T-helper 22 cell (primary cell): ENCODE measurements at regions not wholly inside any gene's neighbourhood (a gene's known extent, or its start where the extent isn't known, plus 50 kb on each side); places are given as distances from the start of the nearest gene placed in this dataset.
"Not testable (repeated sequence)": the region's sequence is repeated elsewhere in the genome, so short reads cannot be mapped to it uniquely, and the experiment has no call there.

Source experiments
- DNase-seq: peaks from one replicate; pipeline ENCODE4 v3.0.0-alpha.2; 2020; ENCODE audit warnings: low read depth

DNA sequence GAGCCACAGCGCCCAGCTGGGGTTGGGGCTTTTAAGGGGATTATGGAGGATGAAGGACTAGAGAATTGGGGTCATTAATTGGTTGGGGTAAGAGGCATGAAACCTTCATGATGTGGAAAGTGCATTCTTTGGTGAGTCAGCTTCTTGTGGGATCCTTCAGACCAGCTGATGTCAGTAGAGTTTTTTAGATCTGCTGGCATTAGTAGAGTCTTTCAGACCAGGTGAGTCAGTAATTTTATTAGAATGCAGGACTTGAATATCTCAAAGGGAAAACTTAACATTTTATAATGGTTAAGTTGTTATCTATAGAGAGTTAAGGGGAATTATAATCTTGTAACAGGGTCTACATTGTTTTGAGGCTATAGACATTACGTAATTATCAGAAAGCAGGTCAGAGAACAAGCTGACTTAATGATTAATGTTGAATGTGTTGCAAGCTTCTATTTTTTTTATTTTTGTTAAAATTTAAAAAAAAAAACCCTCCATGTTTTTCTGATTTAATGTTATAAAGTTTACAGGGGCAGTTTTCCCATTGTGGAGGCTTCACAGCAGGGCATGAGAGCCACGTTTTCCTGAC, 160.9 kb upstream of the FMN2 start:
- DNase-seq: no peak

DNA sequence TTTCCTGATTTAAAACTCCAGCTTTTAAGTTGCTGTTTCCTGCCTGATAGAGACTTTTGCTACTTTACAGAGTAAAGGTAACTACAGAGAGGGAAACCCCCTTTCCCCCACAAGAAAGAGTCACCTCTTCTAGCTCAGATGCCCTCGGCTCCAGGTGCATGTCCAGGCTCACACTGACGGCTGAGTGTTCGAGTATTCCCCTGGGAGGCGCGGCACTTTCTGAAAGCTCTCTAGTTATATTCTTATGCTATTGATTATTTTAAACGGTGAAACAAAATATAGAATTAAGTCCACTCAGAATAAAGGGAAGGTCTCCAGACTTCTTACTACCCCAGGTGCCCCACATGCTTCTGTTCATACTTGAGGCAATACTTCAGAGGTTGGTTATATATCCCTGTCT, 160.3 kb upstream of the FMN2 start:
- no peak for DNase-seq

DNA sequence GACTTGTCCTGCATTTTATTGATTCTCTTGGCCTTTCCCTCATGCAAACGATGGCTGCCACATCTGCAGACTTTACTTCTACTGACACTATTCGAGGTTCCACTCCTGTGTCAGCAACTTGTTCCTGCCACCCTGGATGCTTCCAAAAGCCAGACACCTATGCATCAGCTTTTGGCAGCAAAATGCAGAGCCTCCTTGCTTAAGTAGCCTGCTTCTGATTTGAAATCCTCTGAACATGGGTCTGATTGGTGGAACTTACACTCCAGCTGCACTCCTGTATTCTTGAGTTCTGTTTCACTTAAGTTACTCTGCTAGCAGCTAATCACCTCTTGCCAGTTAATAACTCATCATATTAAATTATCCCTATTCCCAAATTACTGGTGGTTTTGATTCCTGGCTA, 152.1 kb upstream of the FMN2 start:
- no peak for DNase-seq

DNA sequence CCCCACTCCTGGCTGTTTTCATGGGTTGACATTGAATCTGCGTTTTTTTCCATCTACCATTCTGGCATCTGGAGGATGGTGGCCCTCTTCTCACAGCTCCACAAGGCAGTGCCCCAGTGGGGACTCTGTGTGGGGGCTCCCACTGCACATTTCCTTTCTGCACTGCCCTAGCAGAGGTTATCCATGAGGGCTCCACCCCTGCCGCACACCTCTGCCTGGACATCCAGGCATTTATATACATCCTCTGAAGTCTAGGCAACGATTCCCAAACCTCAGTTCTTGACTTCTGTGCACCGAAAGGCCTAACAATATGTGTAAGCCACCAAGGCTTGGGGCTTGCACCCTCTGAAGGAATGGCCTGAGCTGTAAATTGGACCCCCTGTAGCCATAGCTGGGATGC, 147.9 kb upstream of the FMN2 start:
- no peak for DNase-seq

DNA sequence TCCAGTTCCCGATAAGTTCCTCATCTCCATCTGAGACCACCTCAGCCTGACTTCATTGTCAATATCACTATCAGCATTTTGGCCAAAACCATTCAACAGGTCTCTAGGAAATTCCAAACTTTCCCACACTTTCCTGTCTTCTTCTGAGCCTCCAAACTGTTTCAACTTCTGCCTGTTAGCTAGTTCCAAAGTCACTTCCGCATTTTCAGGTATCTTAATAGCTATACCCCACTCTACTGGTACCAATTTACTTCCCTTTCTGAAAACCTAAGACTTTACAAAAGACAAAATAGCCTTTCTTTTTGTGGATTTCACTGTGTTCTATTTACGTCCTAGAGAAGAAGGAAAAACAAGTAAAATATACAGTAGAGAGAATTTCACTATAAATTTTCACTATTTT, 147.0 kb upstream of the FMN2 start:
- DNase-seq: no peak

DNA sequence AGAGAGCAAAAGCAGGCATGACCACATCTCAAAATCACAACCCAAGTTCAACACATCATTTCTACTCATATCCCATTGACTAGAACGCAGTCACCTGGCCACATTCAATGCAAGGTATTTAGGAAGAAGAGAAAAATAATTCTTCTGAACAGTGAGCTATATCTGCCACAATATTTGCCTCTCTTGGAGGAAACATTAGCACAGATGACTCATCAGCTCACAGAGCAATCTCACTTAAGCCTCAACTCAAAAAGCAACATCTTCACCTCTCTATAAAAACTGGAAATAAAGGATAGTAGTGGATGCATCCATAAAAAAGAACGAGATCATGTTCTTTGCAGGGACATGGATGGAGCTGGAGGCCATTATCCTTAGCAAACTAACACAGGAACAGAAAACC, 143.9 kb upstream of the FMN2 start:
- DNase-seq: no peak

DNA sequence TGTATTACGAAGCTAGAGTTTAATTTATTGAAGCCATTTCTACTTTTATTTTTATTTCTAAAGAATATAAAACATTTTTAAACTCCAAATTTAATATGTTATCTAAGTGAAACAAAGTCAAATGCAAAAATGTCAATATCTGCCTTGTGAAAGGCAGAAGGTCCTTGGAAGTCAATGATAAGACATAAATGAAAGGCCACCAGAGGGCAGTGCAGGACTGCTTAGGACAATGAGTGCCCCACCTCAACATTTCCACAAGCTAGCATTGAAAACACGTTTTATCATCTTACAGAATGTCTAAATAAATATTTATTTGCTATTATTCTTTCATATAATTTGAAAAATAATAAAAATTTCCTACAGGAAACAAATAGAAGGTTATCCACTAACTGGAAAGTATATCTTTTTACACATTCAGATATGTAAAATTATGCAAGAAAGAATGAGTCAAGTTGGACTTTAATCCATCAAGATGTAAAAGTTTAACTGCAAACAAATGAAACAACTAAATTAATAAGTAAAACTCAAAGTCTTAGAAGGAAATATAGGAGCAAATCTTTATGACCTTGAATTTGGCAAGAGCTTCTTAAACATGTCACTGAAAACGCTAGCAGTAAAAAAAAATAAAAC, 140.1 kb upstream of the FMN2 start:
- no peak for DNase-seq

DNA sequence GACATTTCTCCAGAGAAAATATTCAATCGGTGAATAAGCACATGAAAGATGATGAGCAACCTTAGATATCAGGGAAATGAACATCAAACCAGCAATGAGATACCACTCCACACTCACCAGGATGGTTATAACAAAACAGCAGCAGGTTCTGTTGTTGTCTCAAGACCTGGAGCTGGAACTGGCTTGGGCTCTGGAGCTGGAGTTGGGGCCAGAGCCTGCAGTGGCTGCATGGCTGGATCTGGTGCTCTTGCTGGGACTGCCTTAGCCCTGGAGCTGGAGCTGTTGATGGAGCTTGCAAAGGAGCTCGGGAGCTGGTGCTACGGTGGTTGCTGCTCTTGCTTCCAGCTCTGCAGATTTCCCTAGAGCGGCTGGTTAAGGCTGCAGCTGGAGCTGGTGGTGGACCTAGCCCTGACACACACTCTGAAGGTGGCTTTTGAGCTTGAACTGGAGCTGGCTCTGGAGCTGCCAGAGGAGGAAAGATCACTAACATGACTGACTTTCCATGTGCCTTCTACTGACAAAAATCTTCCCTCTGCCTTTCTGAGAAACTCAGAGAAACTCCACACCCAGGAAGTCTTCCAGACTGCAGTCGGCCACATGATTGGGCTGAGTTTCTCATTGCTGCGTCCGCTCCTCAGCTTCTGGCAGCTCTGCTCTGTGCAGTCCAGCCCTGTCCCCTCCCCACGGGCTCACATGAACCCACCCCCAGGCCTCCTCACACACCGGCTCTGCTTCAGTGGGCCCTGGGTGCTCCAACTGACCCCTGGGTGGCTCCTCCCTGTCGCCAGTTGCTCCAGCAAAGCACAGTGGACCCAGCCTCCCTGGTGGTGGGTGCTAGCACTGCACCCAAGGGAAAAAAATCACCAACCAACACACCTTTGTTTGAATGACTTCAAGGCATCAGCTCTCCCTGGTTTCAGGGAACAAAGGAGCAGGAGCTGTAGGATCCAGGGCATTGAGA, 139.1 kb upstream of the FMN2 start:
- no peak for DNase-seq

DNA sequence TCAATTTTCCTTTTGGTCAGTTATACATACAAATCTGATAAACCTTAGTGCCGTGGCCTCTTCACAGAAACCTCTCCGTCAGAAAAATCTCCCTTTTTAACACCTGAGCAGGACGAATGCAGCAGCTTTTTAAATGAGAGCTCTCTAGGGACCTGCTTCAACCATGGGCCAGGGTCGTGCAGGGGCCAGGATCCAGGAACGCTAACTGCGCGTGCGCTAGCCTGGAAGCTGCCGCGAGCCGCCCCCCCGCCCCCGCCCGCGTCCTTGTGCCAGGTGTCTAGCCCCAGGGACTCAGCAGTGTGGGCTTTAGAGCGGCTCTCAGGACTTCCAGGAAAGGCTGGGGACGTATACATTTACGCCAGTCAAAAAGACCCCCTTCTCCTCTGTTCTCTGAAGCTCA, 136.8 kb upstream of the FMN2 start:
- no peak for DNase-seq

DNA sequence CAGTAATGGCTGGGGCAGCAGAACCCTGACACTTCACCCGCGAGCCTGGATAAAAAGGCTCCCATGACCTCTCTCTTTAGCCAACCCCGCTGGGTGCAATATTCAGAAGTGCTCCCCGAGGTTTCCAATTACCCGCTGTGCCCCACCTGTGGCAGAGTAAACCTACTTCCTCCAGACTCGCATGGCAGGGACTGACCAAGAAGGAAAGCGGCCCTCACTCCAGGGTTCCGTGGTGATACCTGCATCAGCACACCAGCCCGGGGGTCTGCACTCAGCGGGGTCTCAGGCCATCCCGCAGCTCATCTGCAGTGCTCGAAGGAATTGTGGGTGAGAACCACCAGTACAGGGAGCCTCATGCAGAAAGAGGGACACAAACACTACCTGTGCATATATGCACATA, 136.3 kb upstream of the FMN2 start:
- DNase-seq: no peak

DNA sequence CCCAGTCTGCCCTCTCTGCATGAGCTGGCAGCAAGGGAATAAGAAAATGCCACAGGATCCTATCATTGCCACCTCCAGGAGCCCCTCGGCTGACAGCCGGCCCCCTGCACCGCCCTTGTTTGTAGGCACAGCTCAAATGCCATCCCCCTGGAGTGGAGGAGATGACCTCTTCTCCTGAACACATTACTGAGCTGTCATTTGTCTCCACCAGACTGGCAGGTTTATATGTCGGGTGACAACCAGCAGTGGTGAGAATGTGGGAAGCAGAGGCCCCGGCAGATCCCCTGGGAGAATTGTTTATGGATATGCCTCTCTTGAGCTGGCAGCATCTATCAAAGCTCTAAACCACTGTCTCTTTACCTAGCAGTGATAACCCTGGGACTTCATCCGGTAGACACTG, 135.4 kb upstream of the FMN2 start:
- DNase-seq: no peak

DNA sequence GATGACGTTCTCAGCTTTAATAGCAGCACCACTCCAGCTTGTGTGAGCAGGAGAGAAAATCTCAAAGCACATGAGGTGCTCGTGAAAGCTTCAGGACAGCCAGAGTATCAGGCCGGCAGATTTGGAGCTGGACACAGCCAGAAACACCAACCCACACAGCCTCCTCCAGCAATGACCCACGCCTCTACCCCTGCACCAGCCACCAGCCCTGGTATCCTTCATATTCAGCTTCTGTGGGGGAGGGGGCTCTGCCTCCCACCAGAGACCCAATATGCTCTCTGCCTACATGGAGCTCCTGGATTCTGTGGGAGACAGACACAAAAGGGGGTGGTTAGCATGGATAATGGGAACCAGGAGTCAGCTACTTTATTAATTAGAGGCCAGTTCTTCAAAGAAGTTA, 133.6 kb upstream of the FMN2 start:
- no peak for DNase-seq

DNA sequence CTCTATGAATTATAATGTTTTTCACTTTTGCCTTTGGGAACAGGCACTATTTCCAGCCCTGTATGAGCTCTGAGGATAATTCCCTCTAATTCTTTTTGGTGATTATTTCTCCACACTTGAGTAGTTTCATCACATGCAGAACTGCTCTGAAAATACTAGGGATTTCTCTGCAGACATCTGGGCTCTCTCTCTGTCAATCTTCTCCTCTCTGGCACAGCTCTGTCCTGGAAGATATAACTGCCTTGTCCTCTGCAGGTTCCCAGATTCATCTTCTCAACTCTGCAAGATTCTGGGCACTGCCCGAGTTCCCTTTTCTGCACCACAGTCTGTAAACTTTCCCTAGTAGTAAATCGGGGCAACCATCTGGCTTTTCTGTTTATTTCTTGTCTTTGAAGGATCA, 131.3 kb upstream of the FMN2 start:
- no peak for DNase-seq

DNA sequence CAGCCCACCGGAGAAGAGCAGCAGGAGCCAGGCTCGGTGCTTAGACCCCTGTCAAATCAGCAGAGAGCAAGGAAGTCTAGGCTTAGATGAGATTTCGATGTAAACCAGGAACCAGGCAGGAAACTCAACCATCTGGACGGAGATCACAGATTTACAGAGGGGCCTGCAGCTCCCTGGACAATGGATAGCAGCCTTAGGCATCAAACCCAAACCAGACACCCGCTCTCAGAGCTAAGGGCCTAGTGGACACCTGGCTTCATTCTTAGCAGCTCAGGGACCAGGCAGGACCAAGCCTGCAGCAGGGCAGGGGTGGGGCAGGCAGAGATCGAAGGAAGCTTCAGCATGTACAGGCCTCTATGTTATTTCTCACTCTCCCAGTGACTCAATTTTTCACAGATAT, 127.8 kb upstream of the FMN2 start:
- no peak for DNase-seq

DNA sequence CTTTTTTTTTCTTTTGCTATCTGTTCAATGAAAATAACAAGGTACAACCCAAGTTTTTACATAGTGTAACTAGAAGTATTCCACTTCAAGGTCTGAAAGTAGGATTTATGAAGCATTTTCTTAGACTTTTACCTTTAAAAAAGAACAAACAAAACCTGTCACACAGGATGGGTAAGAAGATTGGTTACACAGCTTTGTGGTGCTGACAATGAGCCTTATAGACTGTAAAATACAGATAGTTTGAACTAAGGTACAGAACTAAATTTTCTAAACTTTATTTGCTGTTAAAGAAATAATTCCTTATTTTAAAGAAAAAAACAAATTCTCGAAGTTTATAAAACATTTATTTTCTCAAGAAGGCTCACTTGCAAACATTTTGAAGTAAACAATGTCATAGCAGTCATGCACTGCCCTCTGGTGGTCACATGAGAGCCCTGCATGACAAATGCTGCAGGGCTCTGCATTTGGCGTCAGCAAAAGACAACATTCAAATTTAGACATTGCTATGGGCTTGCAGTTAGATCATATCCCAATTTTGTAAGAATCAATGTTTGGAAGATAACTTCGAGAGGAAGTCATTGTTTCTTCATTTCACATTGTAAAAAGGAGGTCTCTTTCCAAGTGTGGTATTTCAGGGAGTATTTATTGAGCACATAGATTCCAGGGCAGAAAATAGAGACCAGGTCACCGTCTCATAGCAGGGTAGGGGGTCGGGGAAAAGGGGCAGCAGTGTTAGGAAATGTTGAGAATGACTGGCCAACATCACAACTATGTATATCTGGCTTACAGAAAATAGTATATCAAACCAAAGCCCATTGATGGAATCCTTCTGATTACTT, 115.3 kb upstream of the FMN2 start:
- peak; percentile 6 for DNase-seq

DNA sequence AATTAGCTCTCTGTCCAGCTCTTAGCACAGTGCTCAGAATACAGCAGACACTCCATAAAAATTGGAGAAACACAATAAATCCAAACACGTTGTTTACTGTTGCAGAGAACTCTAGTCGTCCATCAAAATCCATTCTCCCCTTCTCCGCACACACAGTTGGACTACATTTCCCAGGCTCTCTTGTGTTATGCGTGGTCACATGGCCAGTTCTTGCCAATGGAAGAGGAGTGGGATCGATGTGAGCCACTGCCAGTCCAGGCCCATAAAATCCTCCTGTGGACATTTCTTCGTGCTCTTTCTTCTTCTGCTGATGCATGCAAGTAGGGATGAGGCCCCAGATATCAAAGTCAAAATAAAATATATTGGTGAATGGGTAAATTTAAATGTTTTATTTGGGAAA, 114.3 kb upstream of the FMN2 start:
- DNase-seq: no peak

DNA sequence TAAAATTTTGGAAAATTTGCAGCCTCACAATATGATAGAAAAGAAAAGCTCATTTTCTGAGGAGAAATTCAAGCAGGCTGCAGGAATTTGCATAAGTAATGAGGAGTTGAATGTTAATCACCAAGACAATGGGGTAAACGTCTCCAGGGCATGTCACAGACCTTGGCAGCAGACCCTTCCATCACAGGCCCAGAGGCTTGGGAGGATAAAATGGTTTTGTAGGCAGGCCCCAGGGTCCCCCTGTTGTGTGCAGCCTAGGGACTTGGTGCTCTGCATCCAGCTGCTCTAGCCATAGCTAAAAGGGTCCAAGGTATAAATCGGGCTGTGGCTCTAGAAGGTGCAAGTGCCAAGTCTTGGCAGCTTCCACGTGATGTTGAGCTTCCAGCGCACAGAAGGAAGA, 112.2 kb upstream of the FMN2 start:
- no peak for DNase-seq

DNA sequence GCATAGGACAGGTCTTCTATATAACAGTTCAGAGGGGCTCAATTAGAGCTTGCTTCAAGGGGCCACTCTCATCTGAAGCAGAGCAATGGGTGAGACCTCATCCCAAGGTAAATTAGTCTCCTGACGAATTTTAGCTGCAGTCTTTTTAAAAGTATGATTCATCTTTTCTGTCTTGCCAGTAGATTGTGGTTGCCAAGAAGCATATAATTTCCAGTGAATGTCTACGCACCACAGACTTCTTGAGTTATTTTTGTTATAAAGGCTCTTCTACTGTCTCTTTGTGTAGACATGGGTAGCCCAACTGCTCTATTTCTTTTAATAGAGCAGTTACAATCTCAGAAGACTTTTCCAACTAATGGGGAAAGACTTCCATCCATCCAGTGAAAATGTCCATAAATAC, 108.9 kb upstream of the FMN2 start:
- DNase-seq: no peak

DNA sequence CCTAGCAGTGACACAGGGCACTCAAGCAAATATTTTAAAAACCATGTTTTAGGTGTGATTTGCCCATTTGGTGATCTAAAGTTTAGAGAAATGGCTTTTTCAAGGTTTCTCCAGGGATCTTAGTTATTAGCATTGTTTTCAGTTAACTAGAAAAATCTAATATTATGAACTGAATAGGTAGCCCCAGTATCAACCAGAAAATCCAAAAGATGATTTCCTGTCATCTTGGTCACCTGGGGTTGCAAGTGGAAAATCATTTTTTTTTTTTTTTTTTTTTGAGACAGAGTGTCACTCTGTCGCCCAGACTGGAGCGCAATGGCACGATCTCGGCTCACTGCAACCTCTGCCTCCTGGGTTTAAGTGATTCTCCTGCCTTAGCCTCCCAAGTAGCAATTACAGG, 106.6 kb upstream of the FMN2 start:
- DNase-seq: no peak

DNA sequence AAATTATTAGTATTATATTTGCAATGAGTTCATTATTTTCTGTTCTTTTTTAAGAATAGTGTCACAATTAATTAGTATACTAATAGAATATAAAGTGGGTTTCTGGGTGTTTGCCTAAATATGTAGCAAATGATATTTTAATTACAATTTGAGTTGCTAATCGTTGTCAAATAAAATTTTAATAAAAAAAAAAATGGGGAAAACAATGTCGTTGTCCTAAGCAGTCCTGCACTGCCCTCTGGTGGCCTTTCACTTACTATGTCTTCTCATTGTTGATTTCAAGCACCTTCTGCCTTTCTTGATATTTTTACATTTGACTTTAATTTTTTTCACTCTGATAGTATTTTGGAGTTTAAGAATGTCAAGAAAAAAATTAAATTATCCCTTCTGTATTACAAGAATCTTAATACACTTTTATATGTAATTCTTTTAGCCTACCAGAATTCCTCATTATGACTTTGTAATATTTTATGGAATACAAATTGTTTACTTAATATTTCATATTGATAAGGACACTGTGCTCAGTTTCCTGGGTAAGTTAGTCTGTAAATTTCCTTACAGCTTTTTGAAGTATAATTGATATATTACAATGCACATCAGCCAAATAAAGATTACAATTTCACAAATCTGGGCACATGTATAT, 104.5 kb upstream of the FMN2 start:
- DNase-seq: no peak

DNA sequence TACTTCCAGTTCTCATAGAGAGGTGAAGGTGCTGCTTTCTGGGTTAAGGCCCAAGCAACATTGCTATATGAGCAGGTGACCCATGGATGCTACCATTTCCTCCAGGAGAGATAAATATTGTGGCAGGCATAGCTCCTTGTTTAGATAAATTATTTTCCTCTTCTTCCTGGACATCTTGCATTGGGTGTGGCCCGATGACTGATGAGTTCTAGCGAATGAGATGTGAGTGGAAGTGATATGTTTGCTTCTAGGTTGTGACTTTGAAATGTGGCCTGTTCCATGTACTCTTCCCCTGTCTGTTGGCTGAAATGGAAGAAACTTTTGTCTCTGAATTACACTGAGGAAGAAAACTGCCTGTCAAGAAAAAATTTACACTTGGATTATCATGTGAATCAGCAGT, 101.7 kb upstream of the FMN2 start:
- no peak for DNase-seq

DNA sequence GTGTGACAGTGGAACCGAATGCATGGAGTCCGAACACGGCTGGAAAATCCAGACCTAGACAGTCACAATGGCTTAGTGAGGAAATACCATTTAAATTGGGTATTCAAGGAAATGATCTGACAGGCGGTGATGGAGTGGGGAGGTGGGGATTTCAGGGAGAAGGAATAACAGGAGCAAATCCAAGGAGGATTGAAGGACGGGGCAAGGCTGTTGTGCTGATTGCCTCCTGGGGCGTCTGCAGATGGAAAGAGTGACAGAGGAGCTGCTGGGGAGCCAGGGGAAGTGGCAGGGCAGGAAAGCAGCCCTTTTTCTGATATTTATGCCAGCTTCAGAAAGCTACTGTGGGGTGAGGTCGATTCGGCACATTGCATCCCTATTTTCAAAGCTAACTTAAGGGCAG, 99.1 kb upstream of the FMN2 start:
- not testable (repeated sequence) for DNase-seq
